Retina (tissue), 1 donor: ENCODE measurements at regions not wholly inside any gene's neighbourhood (a gene's known extent, or its start where the extent isn't known, plus 50 kb on each side); places are given as distances from the start of the nearest gene placed in this dataset.

Experiments used
- DNase-seq: peaks from one replicate; pipeline ENCODE4 v3.0.0-alpha.2; 2016

DNA sequence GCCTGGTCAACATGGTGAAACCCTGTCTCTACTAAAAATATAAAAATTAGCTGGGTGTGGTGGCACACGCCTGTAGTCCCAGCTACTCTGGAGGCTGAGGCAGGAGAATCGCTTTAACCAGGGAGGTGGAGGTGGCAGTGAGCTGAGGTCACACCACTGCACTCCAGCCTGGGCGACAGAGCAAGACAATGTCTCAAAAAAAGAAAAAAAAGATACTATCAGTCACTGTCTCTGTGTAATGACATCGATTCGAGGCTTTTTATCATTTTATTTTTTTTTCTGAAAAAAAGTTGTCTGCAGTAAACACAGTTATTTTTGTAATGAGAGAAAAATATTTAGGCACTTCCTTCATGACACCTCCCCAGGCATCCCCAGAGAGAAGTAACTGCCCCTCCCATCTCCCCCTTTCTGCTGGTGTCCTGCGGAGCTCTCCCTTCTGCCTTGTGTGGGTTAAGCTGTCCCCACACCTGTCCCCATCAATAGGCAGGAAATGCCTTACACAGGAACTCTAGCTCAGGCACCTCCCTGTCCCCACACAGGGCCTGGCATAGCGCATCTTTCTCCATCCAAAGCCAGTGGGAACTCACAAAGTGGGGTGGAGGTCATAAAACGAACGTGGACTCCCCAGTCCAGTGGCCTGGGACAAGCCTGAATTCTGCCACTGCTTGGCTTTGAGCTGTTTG is 132.0 kb downstream of the SYF2 start:
- no peak for DNase-seq

DNA sequence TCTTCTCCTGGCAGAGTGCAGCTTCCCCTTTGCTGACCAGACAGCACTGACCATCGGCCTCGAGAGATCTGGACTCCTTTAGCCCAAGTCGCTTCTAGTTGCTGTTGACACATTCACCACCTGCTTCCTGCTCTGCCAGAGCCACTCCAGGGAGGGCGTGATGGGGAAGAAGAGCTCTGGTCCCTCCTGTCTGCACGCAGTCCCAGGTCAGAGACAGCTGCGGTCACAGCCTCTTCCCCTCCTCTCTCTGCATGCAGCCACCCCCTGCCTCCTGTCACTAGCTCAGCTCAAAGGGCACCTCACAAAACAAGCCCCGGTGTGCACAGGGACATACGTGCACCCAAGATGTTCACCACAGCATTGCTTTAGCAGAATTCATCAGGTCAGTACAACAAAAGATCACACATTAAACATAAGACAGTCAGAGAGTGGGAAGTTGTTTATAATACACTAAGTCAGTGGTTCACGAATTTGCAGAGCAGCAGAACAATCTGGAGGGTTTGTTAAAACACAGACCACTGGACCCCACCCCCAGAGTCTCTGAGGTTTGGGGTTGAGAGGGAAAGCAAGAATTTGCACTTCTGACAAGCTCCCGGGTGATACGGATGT is 132.9 kb downstream of the SYF2 start:
- no peak for DNase-seq

DNA sequence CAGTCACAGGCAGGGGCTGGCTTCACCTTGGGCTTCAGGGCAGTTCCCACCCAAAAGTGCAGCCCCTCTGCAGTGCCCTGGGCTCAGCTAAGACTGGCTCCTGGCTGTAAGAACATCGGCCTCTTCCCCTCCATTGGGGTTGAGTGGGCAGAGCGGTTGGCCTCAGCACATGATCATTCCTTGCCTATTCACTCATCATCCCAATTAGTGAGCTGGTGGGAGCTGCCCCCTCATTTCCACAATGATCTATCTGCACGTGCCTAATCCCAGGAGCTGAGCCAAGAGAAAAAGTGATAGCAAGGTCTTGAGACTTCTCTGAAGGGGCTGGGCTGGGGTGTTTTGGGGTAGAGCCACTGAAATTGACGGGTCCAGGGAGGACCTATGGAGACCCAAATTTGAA is 133.6 kb downstream of the SYF2 start:
- DNase-seq: peak; percentile 48

DNA sequence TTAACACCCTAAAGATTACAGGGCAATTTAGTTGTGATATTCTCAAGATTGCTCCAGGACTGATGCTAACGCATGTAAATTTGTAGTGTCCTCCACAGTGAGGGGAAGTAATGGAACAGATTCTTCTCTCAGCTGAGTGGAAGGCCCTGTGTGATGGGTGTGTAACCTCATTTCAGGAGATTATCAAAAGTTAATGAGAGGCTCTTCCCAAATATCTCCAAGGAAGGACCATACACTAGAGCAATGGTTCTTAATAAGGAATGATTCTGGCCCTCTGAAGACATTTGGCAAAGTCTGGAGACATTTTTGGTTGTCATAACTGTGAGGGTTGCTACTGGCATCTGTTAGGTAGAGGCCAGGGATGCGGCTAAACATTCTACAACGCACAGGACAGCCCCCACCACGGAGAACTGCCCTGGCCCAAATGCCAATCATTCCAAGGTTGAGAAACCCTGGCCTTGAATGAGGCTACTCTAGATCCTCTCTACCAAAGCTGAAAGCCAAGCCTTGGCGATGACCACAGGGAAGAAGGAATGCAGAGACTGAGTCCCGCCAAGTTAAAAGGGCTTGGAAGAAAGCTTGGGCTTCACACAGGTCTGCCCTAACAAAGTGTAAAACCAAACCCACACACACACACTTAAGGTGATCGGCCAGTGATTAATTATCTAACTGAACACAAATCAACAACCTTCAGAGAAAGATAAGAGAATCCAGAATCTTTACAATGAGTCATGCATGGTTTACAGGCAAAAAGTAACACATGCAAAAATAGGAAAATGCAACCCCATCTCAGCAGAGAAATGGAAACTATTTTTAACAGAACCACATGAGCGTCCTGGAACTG is 135.8 kb downstream of the SYF2 start:
- DNase-seq: no peak

DNA sequence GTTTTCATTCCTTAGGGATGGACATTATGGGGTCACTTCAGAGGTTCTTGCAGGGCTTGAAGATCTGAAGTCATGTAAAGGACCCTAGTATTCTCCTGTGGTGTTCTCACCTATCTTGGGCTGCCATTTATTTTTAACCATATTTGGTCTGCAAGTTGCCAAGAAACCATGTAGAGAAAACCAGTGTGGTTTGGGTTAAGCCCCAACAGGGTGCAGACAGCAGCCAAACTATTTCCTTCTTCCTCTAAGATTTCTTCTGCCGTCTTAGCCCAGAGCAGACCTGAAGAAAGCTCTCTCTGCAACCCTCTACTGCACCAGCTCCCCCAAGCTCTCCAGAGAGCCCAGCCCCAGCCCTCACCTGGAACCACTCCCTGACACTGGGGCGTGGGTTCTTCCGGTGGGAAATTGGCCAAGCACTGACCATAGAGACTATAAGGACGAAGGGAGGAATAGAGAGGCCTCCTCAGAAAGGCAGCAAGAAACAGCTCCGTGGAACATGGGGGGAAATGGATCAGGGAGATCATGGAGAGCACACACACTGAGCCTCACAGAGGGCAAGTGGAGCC is 136.6 kb downstream of the SYF2 start:
- no peak for DNase-seq

DNA sequence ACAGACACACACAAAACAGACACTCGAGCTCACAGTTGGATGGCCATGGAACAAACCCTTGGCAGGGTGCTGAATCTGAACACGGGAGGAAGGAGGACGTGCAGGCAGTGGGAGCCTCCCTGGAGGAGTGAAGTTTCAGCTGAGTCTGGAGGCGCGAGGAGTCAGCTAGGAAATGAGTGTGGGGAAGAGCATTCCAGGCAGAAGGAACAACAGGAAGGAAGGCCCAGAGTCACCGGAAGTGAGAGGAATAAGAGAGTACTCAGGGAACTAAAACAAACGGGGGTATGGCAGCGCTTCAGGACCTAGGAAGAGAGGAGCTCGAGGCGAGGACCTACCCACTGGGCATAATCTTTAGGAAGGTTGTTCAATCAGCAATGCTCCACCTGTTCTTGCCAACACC is 137.3 kb downstream of the SYF2 start:
- DNase-seq: no peak

DNA sequence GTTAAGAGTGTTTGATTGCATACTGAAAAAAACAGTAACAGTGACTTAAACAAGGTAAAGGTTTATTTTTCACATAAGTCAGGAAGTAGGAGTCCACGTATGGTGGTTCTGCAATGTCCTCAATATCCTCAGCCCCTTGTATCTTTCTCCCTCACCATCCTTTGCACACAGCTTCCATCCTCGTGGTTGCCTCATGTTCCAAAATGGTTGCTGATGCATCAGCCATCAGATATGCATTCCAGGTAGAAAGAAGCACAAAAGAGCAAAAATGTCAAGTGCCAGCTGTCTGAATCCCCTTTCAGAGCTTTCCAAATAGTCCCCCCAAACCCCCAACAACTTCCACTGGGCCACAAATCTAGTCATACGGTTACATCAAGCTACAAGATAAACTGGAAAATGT is 138.1 kb downstream of the SYF2 start:
- DNase-seq: no peak

DNA sequence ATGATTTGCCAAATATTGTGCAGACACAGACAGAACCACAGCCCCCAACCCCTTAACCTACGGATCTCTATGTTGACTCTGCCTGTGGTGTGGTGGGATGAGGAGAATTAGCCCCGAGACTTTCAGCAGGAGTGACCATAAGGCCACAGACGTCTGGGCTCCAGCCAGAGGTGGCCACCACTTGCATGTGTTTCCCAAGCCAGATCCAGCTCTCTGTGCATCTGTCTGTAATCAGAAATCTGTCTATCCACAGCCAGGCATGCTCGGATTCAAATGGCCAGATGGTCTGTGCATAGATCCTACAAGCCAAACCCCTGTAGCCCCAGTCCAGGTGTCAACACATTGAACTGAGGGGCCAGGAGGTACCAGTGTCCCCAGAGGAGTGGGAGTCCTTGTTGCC is 140.6 kb downstream of the SYF2 start:
- DNase-seq: no peak

DNA sequence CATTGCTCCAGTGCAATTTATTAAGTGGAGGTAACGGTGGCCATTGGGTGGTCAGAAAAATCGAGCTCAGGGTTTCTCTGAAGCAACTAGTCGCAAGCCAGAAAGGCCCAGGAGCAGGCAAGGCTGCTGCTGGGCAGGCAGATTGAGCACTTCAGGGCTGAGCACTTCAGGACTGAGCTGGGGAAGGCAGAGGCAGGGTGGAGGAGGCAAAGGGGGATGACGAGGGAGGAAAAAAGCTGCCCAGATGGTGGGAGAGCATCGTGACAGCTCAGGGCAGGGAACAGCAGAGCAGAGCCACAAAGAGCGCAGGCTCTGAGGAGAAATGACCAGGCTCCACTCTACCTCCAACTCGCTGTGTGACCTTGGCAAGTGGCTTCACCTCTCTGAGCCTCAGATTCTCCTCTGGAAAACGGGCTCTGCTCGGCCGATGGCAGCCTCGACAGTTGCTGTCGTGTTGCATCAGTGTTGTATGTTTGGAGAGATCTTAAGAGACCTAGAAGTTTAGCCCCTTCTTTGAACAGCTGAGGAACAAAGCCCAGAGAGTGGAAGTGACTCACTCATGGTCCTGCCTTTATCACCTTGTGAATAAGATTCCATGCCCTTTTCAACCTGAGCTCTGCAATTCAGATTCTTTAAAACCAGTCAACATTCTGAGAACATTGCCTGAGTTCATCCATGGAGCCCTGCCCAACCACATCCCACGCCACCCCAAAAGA is 141.4 kb downstream of the SYF2 start:
- DNase-seq: no peak

DNA sequence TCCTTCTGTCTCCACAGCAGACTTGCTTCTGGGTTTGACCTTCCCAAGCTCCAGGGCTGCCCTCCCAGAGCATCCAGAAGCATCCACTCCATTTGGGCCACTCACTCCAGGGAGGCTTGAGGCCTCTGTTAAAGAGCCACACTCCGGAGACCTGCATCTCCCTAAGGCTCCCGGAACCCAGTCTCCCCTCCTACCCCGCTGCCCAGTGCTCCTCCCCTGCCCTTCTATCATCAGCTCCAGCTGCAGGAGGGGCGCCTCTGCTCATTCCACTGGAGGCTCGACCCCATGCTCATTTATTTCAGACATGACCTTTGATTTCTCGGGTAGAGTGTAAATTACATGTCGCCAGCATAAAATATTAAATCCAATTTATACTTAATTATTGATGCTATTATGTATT is 142.5 kb downstream of the SYF2 start:
- DNase-seq: no peak

DNA sequence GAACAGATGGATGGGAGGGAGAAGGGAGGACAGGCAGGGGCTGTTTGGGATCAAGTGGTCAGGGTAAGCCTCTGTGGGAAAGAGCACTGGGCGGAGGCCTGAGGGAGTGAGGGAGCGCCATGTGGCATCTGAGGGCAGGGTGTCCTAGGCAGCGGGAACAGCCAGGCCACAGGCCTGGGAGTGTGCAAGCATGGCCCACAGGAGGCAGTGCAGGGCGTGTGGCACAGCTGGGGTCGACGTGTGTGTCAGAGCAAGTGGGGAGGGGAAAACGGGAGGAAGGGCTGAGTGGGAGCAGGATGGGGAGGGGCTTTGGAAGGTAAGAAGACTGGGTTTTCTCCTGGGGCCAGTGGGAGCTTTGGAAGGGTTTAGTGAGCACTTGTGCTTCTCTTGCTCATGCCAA is 143.4 kb downstream of the SYF2 start:
- DNase-seq: no peak

DNA sequence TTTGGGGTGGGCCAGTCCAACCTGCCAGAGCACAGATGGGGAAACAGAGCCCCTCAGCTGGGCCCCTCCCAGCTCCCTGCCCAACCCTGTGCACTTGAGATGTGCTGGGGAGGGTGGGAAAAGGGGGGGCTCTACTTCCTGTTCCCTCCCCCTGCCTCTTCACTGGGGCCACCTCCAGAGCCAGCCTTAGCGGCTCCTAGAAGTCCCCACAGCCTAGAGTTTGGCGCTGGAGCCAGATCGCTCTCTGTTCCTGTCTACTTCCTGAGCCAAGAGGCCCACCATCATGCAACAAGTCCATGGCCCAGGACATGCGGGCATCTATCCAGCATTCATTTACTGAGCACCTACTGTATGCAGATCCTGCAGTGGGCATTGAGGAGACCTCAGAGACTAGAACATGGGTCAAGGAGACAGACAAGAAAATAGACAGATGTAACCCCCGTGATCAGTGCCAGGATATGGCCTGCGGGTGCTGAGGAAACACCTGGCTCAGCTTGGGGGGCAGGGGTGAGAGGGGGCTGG is 144.1 kb downstream of the SYF2 start:
- DNase-seq: no peak

DNA sequence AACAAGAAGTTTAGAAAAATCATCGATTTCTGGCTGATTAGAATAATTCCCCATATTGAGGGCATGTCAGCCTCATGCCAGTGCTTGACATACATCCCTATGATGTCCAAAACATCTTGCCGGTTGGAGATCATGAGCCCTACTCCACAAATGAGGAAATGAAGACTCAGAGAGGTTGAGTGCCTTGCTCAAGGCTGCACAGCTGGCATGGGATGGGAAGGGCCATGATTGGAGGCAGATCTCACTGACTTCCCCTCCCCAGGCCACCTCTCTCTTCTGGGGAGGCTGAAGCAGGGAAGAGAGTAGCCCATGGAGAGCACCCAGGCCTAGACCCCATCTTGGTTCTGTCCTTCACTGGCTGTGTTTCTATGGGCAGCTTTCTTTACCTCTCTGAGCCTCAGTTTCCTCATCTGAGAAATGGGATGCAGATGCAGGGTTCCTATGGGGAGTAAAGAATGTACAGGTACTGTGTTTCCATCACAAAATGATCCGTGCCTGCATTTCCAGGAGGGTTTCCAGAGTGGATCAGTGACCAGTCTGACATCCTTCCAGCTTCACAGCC is 145.7 kb downstream of the SYF2 start:
- no peak for DNase-seq

DNA sequence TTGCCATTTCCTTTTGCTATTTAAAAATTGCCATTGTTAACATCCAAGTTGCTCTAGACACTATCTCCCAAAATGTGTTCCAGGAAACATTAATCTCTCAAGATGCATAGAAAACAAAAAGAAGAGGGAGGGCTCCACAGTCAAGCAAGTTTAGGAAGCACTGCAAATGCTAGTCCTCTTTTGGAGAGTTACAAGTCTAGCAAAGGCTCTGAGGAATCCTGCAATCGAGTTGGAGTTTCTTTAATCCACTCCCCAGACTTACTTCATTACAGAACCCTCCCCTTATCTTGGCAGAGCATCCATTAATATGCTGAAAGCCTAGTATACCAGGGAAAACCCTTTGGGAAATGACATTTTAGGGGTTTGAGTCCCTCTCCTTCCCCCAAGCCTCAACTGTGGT is 147.9 kb downstream of the SYF2 start:
- no peak for DNase-seq

DNA sequence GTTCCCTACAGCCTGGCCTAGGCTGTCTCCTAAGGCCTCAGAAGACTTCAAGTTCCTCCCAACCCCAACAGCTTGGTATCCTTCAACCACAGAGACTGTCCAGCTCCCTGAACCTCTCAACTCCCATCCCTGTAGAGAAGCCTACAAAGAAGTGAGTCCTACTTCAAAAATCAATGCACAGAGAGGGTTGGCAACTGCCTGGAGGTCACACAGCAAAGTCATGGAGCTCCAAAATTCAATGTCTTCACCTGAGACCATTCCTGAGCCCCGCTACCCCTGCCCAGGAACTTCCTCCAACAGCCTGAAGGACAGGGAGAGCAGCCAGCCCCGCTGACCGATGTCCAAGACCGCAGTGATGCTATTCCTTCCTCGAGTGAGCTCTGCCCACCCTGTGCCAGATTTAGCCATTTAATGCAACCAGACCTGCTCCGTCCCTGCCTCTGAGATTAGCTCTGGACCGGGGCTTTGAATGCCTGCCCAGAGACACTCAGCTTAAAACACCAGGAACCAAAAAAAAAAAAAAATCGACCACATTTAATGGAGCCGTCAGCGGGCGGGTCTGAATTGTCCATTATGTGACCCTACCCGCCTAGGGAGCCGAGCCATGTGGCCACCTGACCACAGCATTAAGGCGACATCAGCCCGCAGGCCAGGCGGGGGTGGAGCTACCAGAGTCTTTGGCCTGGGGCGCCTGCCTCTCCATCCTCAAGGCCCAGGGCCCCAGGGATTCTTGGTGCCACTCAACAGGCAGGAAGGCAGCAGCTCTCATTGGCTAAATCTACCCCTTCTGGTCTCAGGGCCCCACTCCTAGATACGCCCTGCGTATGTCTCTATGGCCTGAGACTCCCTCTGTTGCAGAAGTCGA is 148.6 kb downstream of the SYF2 start:
- DNase-seq: peak; percentile 42

DNA sequence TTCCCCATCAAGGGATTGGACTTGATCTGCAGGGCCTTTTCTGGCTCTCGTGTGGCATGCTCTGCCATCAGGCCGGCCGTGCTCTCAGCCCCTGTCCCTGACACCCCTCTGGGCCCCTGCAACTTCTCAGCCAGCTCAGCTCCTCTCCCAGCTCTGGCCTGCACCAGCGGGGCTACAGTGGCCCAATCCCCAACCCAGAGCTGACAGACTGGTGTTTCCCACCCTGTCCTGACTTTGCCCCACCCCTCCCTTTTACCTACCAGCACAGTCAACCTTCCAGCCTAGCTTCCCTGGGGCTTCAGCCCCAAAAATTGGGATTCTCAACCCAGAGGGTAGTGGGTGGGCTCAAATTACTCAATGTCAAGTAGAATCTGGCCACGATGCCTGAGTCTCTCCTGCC is 149.3 kb downstream of the SYF2 start:
- no peak for DNase-seq

DNA sequence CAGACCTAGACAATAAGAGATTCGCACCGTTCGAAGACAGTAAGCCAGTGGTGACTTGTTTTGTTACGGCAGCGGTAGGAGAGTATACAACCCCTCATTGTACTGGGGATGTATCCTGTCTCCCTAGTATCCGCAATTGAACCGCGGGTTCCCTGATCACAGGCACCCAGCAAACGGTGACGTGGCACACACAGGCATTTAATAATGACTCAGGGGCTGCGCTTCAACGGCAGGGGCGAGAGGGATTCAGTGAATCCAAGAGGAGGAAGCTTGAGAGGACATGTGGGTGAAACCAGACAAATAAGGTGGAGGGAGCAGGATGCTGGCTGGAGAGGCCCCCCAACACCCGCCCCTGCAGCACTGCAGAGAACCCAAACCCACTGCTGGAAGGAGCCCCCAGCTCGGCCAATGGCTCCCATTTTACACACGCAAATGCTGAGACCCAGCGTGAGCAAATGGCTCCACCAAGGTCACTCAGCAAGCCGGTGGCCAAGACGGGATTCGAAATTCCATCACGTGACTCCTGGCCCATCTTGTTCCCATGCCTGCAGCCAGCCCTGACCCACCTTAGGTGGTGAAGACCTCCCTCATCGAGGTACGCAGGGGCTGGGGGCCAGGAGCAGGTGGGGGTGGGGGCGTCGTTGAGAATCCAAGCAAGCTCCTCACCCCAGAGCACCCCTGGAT is 149.9 kb downstream of the SYF2 start:
- DNase-seq: no peak

DNA sequence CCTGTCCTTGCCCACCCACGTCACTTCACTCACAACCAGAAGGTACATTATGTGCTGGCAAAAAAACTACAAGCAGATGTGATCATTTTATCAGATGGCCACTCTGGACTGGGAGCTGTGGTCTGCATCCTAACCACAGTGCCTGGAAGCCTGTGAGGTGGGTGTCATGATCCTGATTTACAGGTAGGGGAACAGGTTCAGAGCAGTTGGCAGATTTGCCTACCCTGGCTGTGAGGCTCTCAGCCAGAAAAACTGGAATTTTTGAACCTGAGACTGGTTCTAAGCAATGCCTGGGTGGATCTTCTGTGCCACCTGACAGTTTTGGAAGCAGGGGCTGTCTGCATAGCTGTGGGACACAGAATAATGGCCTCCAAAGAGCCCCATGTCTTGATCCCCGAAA is 150.8 kb downstream of the SYF2 start:
- DNase-seq: no peak

DNA sequence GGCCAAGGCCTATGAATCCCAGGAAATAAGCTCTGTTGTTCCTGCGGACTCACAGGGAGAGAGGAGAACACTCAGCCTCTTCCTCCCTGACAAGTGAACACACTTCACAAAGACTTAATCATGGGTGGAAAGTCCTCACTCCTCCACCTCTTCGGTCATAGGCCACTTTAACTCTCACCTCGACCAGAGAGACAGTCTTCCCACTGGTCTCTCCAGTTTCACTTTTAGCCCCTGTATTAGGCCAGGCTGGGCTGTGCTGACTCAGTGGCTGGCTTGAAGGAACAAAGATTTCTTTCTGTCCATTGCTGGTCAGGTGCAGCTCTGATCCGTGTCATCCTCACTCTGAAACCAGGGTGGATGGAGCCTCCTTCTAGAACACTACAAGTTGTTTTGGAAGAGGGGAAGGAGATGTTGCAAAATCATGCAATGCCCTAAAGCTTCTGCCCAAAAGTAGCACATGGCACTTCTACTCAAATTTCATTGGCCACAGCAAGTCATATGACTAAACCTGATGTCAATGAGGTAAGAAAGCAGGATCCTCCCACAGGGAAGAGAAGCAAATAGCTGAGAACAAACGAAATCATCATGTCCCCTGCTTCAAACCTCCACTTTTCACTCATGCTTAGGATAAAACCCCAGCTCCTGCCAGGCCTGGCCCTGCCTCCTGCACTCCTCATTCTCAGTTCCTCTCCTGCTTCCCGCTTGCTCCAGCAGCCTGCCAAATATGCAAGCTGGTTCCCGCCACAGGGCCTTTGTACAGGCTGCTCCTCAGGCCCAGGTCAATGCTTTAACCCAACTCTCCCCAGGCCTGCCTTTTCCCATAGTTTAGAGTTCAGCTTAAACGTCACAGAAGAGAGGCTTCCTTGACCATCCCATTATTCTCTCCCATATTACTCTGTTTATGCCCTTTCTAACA is 150.5 kb upstream of the RUNX3 start:
- no peak for DNase-seq

DNA sequence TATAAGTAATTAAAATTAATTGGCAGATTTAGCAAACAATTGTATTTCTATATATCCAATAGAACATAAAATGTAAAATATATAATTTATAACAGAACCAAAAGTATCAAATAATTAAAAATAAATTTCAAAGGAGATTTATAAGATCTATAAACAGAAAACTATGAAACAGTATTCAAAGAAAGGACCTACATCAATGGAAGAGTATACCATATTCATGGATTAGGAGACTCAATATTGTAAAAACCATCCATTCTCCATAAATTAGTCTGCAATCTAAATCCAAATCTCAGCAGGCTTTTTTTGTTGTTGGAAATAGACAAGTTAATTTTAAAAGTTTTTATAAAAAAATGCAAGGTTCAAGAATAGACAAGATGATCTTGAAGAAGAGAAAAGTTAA is 149.0 kb upstream of the RUNX3 start:
- DNase-seq: no peak
